GM12865 (cell line): ENCODE measurements at regions not wholly inside any gene's neighbourhood (a gene's known extent, or its start where the extent isn't known, plus 50 kb on each side); places are given as distances from the start of the nearest gene placed in this dataset.
"Not testable (repeated sequence)": the region's sequence is repeated elsewhere in the genome, so short reads cannot be mapped to it uniquely, and the experiment has no call there.

ENCODE experiments used
- DNase-seq: peaks from one replicate; pipeline ENCODE4 v3.0.0; 2010; ENCODE audit warnings: low read depth
- H3K4me3 ChIP-seq: 2 replicates; pipeline ENCODE4 v1.5.1; 2011; ENCODE audit warnings: mild to moderate bottlenecking, low read depth, low read length, control low read depth
- TF ChIP-seq, protein P1 (sequence below): IDR thresholded peaks from 2 replicates; pipeline ENCODE4 v1.5.1; 2011; ENCODE audit warnings: low read length, control low read depth, low read depth, inconsistent platforms; ENCODE audit not compliant: insufficient read depth; ENCODE audit errors: missing control alignments

DNA sequence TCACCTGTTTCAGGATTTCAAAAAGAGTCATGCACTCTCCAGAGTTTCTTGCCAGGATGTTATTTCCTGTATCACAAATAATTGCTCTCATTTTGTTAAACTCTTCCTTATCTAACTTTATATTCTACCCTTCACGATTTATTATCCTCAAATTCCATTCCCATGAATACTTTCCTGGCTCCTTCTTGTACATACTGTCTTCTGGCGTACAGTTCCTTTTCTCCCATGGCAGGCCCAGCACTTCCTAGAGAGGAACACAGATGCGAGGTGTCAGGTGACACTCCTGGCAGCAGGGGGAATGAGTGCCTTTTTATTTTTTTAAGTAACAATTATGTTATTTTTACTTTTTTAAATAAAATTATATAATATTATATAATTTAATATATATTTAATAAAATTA is 411.9 kb downstream of the TFEC start:
- TF ChIP-seq, protein P1, sequence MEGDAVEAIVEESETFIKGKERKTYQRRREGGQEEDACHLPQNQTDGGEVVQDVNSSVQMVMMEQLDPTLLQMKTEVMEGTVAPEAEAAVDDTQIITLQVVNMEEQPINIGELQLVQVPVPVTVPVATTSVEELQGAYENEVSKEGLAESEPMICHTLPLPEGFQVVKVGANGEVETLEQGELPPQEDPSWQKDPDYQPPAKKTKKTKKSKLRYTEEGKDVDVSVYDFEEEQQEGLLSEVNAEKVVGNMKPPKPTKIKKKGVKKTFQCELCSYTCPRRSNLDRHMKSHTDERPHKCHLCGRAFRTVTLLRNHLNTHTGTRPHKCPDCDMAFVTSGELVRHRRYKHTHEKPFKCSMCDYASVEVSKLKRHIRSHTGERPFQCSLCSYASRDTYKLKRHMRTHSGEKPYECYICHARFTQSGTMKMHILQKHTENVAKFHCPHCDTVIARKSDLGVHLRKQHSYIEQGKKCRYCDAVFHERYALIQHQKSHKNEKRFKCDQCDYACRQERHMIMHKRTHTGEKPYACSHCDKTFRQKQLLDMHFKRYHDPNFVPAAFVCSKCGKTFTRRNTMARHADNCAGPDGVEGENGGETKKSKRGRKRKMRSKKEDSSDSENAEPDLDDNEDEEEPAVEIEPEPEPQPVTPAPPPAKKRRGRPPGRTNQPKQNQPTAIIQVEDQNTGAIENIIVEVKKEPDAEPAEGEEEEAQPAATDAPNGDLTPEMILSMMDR, result no peak
- DNase-seq, result no peak
- no peak overlapping the region for H3K4me3 ChIP-seq

DNA sequence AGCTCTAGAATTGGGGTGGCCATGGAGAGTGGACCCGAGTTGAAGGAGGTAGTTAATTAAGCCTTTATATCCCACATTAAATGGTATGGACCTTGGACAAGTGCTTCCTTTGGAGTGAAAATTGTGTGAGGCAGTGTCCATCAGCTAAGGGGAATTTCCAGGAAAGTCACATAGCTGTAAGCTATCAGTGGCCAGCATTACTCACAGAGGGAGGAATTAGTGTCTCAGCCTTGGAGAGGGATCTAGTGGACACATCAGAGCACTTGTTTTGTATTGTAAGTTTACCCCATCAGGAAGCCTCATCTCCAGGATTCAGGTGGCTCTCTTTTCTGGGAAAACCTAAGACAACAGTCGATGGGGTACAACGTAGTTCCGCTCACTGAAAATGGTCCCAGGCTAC is 416.7 kb downstream of the TFEC start:
- TF ChIP-seq, protein P1, result no peak
- no peak overlapping the region for H3K4me3 ChIP-seq
- DNase-seq, result no peak

DNA sequence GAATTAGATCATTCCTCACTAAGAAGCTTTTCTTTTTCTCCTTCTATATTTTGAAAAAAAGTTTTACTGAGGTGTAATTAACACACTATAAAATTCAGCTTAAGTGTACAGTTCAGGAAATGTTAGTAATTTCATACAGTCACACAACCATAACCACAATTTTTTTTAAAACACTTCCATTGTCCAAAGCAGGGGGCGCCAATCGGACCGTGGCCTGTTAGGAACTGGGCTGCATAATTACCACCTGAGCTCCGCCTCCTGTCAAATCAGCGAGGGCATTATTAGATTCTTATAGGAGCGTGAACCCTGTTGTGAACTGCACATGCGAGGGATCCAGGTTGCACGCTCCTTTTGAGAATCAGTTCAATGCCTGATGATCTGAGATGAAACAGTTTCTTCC is 427.1 kb downstream of the TFEC start:
- H3K4me3 ChIP-seq, result no peak overlapping the region
- TF ChIP-seq, protein P1, result no peak
- no peak for DNase-seq

DNA sequence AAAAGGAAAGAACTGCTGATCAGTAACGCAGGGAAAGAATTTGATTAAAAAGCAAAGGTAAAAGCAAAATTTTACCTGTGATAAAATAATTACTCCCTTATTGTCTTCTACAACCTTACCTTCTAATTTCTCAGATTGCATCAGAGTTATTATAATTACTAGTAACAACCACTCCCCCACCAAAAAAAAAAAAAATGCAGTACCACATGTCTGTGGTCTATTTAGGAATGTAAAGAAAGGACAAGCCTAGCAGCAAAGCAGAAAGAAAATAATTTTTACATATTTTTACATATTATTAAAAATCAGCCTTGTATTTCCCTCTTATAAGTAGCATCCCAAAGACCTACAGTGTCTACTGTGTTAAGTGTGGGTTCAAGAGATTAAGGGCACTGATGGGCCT is 430.4 kb downstream of the TFEC start:
- TF ChIP-seq, protein P1, result no peak
- no peak for DNase-seq
- H3K4me3 ChIP-seq, result no peak overlapping the region

DNA sequence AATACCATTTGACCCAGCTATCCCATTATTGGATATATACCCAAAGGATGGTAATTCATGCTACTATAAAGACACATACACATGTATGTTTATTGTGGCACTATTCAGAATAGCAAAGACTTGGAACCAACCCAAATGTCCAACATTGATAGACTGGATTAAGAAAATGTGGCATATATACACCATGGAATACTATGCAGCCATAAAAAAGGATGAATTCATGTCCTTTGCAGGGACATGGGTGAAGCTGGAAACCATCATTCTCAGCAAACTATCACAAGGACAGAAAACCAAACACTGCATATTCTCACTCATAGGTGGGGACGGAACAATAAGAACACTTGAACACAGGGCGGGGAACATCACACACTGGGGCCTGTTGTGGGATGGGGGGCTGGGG is 431.4 kb downstream of the TFEC start:
- DNase-seq, H3K4me3 ChIP-seq: not testable (repeated sequence)

DNA sequence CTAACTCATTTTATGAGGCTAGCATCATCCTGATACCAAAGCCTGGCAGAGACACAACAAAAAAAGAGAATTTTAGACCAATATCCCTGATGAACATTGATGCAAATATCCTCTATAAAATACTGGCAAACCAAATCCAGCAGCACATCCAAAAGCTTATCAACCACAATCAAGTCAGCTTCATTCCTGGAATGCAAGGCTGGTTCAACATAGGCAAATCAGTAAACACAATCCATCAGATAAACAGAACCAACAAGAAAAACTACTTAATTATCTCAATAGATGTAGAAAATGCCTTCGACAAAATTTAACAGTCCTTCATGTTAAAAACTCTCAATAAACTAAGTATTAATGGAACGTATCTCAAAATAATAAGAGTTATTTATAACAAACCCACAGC is 433.3 kb downstream of the TFEC start:
- H3K4me3 ChIP-seq, DNase-seq: not testable (repeated sequence)

DNA sequence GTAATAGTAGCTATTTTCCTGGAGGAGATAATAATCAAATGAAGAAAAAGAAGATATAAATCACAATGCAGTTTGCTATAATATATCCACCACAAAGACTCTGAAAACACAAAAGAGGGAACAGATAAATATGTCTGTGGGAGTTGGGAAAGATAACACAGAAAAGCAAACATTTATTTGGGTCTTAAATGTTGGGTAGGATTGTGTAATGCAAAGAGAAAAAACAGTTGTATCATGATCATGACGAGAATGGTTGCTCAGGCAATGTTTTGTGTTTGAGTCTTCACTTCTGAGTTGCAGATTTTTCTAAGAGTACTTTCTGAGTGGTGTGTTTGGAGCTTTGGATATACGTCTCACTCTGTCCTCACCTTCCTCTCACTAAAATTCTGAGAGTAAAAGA is 437.5 kb downstream of the TFEC start:
- no peak overlapping the region for H3K4me3 ChIP-seq
- TF ChIP-seq, protein P1, result no peak
- DNase-seq, result no peak

DNA sequence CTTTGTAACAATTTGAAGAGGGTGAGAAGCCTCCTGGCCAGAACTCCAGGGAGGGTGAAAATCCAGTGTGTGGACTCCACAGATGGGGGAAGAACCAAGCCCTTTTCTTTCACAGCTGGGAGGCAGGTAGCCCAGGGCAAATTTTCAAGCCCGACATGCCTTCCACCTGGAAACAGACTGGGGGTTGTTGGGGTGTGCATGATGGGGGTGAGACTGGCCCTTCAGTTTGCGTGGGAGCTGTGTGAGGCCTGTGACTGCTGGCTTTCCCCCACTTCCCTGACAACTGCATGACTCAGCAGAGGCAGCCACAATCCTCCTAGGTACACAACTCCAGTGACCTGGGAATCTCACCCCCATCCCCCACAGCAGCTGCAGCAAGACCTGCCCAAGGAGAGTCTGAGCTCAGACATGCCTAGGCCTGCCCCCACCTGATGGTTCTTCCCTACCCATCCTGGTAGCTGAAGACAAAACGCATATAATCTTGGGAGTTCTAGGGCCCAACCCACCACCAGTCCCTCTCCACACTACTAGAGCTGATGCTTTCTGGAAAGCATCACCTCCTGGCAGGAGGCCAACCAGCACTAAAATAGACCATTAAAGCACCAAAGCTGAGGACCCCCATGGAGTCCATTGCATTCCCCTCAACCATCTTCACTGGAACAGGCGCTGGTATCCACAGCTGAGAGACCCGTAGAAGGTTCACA is 445.4 kb downstream of the TFEC start:
- TF ChIP-seq, protein P1, result no peak
- DNase-seq, result no peak

More for the DNA sequence above, 445.4 kb downstream of the TFEC start:
- no peak overlapping the region for H3K4me3 ChIP-seq
